Lung (tissue), 11 donors: ENCODE measurements at regions not wholly inside any gene's neighbourhood (a gene's known extent, or its start where the extent isn't known, plus 50 kb on each side); places are given as distances from the start of the nearest gene placed in this dataset.

Experiments
- ATAC-seq: fragments of 200-7000 bp; cut with Tn5 transposase; one replicate; pipeline ENCODE4 v1.9.1; 2020; ENCODE audit warnings: moderate number of reproducible peaks; ENCODE audit not compliant: insufficient read depth, low FRiP score
- DNase-seq, 3 donors: peaks; one replicate each; pipeline ENCODE4 v3.0.0-alpha.2; 2013 to 2017
- H3K27ac ChIP-seq, 2 donors: one replicate each; pipeline ENCODE4 v1.5.1; 2013; ENCODE audit warnings: mild to moderate bottlenecking in 2 of 2, moderate library complexity in 2 of 2, control low read depth in 1 of 2, inconsistent platforms in 1 of 2, low read depth in 1 of 2, low read length in 1 of 2
- H3K27me3 ChIP-seq, 3 donors: one replicate each; pipeline ENCODE4 v1.5.1; 2013; ENCODE audit warnings: low read length in 2 of 3; ENCODE audit not compliant: control insufficient read depth in 3 of 3, insufficient read depth in 3 of 3
- H3K36me3 ChIP-seq, 4 donors: one replicate each; pipeline ENCODE4 v1.5.1; 2013; ENCODE audit warnings: low read length in 4 of 4, mild to moderate bottlenecking in 1 of 4, moderate library complexity in 1 of 4; ENCODE audit not compliant: control insufficient read depth in 4 of 4, insufficient read depth in 4 of 4
- H3K4me1 ChIP-seq, 5 donors: one replicate each; pipeline ENCODE4 v1.5.1; 2013; ENCODE audit warnings: low read length in 5 of 5, mild to moderate bottlenecking in 2 of 5, moderate library complexity in 1 of 5; ENCODE audit not compliant: control insufficient read depth in 5 of 5, insufficient read depth in 5 of 5
- H3K4me3 ChIP-seq: one replicate; pipeline ENCODE4 v1.5.1; 2013; ENCODE audit warnings: mild to moderate bottlenecking, control low read depth, moderate library complexity
- H3K9ac ChIP-seq, 2 donors: one replicate each; pipeline ENCODE4 v1.5.1; 2013; ENCODE audit warnings: low read length in 2 of 2, control low read depth in 1 of 2; ENCODE audit not compliant: insufficient read depth in 1 of 2
- H3K9me3 ChIP-seq, 4 donors: one replicate each; pipeline ENCODE4 v1.5.1; 2013; ENCODE audit warnings: low read length in 3 of 4, mild to moderate bottlenecking in 1 of 4, moderate library complexity in 1 of 4; ENCODE audit not compliant: control insufficient read depth in 4 of 4, insufficient read depth in 3 of 4
- WGBS, 2 donors: extraction: QIAGEN DNeasy Blood & Tissue Kit; methylation state at CpG; one replicate each; pipeline ENCODE4 v1.1.7; 2013; 5-methylcytosine and 5-hydroxymethylcytosine counted together
- TF ChIP-seq, protein P1 (sequence below): IDR thresholded peaks from 2 replicates; pipeline ENCODE4 v1.5.1; 2012; ENCODE audit warnings: mild to moderate bottlenecking; ENCODE audit errors: control extremely low read depth, extremely low read depth
- donor health status: control.
- donor health status: control.
- donor health status: Bipolar disorder and iron deficiency.
- donor health status: healthy.
- donor health status: DM: yes; HTN: yes; CAD: no.

DNA sequence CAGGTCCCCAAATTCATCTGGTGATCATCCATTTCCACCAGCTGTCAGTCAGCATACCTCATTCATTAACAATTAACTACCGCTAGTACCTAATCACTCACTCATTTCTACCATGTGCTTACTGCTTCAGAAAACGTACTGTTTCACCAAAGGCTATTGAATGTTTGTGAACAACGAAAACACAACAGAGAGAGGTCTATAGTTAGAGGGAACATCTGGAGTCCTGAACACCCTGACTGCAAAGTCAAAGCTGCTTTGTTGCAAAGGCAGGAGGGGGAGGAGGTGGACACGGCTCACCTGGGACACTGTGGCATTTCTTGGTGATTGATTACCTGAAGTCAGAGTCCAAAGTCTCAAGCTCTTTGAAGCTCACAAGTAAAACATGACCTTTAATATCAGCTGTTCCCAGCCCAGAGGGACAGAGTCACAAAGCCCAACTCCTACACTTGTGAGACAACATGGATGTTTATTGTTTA lies 342.3 kb upstream of the ADARB2 start:
- no peaks in the 10 kb centered on the region for H3K36me3 ChIP-seq
- TF ChIP-seq, protein P1, sequence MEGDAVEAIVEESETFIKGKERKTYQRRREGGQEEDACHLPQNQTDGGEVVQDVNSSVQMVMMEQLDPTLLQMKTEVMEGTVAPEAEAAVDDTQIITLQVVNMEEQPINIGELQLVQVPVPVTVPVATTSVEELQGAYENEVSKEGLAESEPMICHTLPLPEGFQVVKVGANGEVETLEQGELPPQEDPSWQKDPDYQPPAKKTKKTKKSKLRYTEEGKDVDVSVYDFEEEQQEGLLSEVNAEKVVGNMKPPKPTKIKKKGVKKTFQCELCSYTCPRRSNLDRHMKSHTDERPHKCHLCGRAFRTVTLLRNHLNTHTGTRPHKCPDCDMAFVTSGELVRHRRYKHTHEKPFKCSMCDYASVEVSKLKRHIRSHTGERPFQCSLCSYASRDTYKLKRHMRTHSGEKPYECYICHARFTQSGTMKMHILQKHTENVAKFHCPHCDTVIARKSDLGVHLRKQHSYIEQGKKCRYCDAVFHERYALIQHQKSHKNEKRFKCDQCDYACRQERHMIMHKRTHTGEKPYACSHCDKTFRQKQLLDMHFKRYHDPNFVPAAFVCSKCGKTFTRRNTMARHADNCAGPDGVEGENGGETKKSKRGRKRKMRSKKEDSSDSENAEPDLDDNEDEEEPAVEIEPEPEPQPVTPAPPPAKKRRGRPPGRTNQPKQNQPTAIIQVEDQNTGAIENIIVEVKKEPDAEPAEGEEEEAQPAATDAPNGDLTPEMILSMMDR: no peak
- no peak overlapping the region for H3K9ac ChIP-seq
- no peaks in the 10 kb centered on the region for H3K9me3 ChIP-seq
- no peaks in the 10 kb centered on the region for H3K4me1 ChIP-seq
- ATAC-seq (no peak), DNase-seq (no peak)
- H3K27ac ChIP-seq: no peak overlapping the region
- no peak overlapping the region for H3K4me3 ChIP-seq
- no peaks in the 10 kb centered on the region for H3K27me3 ChIP-seq
- WGBS, 2 donors: 53 to 78% methylated on average over 4 of the region's 4 CpGs

DNA sequence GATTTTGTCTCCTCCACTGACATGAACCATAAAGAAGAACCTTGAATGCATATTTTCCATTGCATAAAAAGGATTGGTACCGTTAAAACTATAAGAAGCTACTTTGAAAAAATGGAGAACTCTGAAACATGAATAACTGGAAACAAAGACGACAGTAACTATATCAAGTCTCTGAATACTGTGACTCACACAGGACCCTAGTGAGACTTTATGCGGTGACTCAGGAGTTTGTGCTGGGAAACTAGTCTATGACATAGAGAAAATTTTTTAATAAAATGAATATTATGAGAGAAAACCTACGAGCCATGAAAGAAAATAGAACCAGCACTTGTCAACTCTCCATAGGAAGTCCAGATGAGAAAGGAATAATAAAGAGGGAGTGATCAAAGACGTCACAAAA lies 339.9 kb upstream of the ADARB2 start:
- ATAC-seq (no peak), DNase-seq (no peak)
- no peak overlapping the region for H3K27ac ChIP-seq
- H3K9ac ChIP-seq: no peak overlapping the region
- TF ChIP-seq, protein P1: no peak
- no peaks in the 10 kb centered on the region for H3K36me3 ChIP-seq
- no peaks in the 10 kb centered on the region for H3K4me1 ChIP-seq
- whole genome bisulfite sequencing, 2 donors: 84% methylated on average over 5 of the region's 5 CpGs
- no peak overlapping the region for H3K4me3 ChIP-seq
- H3K27me3 ChIP-seq: no peaks in the 10 kb centered on the region
- no peaks in the 10 kb centered on the region for H3K9me3 ChIP-seq

DNA sequence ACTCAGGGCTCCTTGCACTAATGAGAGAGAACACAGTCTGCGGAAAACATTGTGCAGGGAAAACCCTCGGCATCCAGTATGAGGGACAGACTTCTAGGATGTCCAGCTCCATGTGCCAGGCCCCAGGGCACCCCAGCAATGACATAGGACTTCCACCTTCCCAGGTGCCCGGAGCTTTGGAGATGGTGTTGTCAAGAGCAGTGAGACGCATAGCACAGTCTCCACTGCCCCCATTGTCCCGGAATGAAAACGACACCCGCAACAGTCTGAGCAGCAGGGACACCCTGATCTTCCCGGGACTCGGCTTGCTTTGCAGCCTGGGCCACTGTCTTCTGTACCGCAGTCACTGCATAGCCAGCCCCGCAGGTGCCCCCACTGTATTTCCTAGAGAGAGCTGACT lies 339.2 kb upstream of the ADARB2 start:
- no peaks in the 10 kb centered on the region for H3K36me3 ChIP-seq
- H3K27ac ChIP-seq: no peak overlapping the region
- no peaks in the 10 kb centered on the region for H3K27me3 ChIP-seq
- TF ChIP-seq, protein P1: no peak
- 89 to 91% methylated on average over 11 of the region's 11 CpGs for WGBS, 2 donors
- H3K4me1 ChIP-seq: no peaks in the 10 kb centered on the region
- H3K9ac ChIP-seq: no peak overlapping the region
- H3K4me3 ChIP-seq: no peak overlapping the region
- ATAC-seq: no peak
- no peaks in the 10 kb centered on the region for H3K9me3 ChIP-seq
- no peak for DNase-seq

DNA sequence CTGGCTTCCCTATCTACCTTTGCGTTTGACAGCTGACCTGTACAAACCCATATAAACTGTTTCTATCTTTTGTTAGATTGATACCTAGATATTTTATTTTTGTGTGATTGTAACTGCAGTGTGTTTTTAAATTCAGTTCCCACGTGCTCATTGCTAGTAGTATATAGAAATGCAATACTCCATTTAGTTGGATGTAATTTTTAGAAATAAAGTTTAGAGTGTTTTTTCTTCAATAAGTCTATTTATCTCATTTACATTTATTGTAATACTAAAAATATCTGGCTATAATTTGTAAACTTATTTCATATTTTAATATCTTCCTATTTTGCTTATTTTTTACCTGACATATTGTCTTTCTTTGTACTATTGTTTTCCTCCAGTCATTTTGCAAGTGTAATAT lies 329.7 kb upstream of the ADARB2 start:
- Histone ChIP-seq H3K4me1 (no peaks in the 10 kb centered on the region), H3K4me3 (no peak overlapping the region), H3K9ac (no peak overlapping the region), H3K27ac (no peak overlapping the region), H3K36me3 (no peaks in the 10 kb centered on the region), H3K9me3 (no peaks in the 10 kb centered on the region), H3K27me3 (no peaks in the 10 kb centered on the region)
- no peak for DNase-seq
- TF ChIP-seq, protein P1: no peak
- 66 to 82% methylated on average over 2 of the region's 2 CpGs for WGBS, 2 donors
- ATAC-seq: no peak
